Kasumi-1 (cell line): ENCODE measurements at regions not wholly inside any gene's neighbourhood (a gene's known extent, or its start where the extent isn't known, plus 50 kb on each side); places are given as distances from the start of the nearest gene placed in this dataset.

Experiments
- DNase-seq, 2 experiments: peaks; one replicate each; lab custom pipeline; 2025; lab: John Stamatoyannopoulos, UW

GRCh38 chr5:173689737-173690360, 73.4 kb upstream of the BOD1 start:
- DNase-seq, result no peak

DNA sequence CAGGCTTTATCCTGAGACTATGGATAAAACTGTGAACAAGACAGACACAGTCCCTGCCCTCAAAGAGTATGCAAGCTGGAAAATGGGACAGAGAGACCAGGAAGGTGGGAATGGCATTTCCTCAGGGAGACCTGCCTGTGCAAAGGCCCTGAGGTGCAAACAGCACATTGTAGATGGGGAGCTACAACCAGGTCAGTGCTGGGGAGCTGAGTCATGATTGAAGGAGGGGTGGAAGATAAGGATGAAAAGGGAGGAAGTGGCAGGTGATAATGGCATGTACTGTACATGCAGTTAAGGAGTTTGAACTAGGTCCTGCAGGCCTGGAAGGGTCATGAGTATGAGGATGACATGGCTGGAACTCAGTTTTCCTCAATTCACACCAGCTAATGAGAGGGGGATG, 75.5 kb upstream of the BOD1 start:
- no peak for DNase-seq

DNA sequence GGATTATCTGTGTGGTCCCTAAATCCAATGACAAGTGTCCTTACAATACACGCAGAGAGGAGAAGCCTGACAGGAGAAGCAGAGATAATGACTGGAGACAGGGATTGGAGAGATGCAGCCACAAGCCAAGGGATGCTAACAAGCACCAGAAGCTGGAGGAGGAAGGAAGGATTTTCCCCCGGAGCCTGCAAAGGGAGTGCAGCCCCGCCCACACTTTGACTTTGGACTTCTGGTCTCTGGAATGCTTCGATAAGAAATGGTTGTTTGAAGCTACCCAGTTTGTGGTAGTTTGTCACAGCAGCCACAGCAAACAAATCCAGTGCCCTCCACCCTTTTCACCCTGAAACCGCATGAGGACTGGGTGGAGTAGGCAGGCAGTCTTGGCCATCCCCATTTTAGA, 77.2 kb upstream of the BOD1 start:
- DNase-seq, result no peak

GRCh38 chr5:173696216-173696615, 79.8 kb upstream of the BOD1 start:
- no peak for DNase-seq

GRCh38 chr5:173697931-173698579, 81.6 kb upstream of the BOD1 start:
- DNase-seq, result no peak

DNA sequence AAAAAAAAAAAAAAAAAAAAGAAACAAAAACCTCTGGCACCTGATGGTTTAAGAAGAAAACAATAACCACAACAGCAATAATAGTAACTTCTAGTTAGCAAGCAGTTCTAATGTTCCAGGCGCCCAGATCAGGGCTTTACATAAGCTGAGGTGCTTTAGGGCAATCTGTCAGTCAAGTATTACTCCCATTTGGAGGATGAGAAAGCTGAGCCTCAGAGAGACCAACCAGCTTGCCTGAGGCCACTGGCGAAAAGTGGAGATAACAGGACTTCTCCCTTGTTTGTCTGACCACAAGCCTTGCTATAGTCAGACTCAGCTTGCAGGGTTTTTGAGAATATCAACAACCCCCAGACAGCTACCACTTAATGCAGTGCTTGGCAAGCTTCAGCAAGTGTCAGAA, 83.5 kb upstream of the BOD1 start:
- DNase-seq, result no peak

GRCh38 chr5:173703466-173703865, 87.0 kb upstream of the BOD1 start:
- DNase-seq, result no peak

- DNase-seq, result no peak
Observed at GRCh38 chr5:173704615-173705511, 88.4 kb upstream of the BOD1 start.

- DNase-seq, result no peak
Observed at GRCh38 chr5:173705512-173706044, 89.1 kb upstream of the BOD1 start.

DNA sequence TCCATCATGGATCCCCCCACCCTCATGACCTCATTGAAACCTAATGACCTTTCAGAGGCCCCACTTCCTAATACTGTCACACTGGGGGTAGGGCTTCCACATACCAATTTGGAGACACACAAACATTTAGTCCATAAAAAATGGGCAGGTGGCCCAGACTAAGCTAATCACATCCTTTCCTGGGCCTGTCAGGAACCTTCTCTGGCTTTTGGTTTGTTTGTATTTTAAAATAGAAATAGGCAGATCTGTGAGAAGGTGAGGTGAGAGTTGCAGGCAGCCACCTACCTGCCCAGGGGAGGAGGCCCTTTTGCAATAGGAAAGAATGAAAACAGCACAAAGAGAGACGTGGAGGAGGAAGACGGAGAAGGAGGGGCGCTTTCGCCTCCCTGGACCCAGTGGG, 90.2 kb upstream of the BOD1 start:
- no peak for DNase-seq

DNA sequence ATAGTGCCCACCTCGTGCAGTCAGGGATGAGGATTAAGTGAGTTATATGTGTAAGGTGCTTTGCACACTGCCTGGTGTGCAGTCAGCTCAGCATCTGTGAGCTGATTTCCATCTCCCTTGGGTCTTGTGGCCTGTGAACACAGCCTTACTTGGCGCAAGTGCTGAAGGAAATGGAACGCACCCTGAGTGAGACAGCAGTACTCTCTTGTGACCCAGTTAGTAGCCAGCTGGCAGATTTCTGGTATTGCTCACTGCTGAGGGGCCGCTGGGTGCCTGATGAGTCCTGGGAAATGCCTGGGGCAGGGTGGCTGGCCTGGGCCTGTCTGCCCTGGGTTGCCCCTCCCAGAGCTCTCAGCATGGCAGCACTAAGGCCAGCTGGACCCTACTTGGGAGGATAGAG, 90.9 kb upstream of the BOD1 start:
- DNase-seq, result no peak

DNA sequence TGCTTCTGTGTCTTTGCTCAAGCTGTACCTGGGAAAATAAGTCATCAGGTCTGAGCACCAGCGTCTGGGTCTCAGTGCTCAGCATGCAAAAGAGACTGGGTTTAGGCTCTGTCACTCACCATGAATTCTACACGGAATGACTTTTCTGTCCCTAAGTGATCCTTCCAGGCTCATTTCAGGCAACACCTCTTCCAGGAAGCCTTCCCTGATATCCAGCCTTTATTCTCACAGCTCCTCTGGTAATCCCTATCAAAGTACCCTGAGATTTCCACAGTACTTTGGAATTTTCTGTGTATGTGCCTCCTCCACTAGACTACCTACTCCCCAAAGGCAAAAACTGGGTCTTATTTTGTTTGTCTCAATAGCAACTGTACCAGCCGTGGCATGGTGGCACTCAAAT, 92.7 kb upstream of the BOD1 start:
- no peak for DNase-seq

- no peak for DNase-seq
Observed at GRCh38 chr5:173709761-173710160, 93.3 kb upstream of the BOD1 start.

DNA sequence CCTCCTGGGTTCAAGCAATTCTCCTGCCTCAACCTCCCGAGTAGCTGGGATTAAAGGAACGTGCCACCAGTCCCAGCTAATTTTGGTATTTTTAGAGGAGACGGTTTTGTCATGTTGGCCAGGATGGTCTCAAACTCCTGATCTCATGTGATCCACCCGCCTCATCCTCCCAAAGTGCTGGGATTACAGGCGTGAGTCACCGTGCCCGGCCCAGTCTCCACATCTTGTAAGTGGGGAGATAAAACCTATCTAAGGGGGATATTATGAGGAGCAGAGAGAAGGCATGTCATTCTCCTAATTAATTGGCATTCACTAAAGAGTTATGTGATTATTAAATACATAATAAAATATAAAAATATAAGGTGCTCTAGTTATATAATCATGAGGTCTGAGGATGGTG, 94.1 kb upstream of the BOD1 start:
- DNase-seq, result no peak

DNA sequence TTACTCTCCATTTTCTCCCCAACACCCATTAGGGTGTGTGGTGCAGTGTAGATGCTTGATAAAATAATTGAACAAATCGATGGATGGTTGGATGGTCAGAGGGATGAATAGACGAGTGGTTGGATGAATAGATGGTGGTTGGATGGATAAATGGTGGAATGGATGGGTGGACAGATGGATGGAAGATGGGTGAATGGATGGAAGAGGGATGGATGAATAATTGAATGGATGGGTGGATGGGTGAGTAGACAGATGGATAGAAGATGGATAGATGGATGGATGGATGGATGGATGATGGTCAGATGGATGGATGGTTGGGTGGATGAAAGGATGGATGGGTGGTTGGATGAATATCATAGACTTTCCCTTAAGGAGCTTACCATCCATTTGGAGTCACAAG, 95.0 kb upstream of the BOD1 start:
- DNase-seq, result no peak

DNA sequence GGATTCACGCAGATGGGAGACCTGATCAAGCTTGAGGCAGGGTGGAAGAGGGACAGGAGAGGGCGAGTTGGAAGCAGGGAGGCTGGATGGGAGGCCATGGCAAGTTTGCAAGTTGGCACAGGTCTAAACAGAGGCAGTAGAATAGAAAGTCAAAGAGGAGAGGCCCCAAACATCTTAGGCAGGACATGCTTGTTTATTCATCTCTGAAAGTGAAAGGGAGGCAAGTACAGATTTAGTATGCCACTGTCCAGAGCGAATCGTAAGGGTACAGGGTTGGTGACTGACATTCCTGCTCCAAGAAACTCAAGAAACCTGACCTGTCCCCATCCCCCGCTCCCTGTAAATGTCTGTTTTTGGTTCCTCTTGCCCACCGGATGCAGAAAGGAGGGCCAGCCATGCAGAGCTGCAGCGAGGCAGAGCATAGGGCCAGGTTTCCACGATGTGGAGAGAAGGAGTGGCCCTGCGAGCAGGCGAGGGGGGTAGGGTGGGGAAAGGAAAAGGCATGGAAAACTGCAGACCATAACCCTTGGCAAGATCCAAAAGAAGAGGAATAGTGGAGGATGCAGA, 96.2 kb upstream of the BOD1 start:
- DNase-seq, result no peak

DNA sequence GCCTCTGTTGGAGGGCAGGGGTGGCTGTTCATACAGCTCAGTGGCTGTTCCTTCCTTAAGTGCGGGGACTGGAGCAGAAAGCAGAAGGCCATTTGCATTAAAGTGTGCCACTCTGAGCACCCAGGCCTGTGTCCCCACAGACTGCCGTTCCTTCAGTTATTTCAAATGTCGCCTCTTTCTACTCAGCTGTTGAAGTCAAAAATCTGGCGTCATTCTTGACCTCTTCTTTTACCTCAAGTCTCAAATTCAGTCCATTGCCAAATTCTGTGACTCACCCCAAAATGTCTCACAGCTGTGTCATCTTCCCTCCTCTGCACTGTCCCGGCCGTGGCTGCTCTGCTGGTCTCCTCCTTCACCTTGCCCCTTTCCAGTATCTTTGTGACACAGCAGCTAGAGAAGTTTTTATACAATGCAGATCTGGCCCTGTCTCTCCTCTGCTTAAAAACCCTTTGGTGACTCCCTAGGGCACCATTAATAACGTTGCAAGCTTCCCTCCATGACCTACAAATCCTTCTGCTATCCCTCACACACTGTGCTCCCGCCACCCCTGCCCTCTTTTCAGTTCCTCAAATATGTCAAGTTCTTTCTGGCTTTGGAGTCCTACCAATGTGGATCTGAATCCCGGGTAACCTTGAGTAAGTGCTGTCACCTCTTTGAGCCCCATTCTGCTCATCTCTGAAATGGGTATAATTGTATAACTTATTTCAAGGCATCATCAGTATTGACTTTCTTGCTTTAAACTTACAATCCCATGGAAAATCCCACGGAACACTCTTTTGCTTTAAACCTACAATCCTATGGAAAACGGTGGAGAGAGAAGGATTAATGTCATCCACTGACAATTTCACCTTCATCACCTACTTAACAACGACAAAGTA, 98.3 kb upstream of the BOD1 start:
- DNase-seq, result no peak

- DNase-seq, result no peak
Observed at GRCh38 chr5:173715607-173716006, 99.2 kb upstream of the BOD1 start.

DNA sequence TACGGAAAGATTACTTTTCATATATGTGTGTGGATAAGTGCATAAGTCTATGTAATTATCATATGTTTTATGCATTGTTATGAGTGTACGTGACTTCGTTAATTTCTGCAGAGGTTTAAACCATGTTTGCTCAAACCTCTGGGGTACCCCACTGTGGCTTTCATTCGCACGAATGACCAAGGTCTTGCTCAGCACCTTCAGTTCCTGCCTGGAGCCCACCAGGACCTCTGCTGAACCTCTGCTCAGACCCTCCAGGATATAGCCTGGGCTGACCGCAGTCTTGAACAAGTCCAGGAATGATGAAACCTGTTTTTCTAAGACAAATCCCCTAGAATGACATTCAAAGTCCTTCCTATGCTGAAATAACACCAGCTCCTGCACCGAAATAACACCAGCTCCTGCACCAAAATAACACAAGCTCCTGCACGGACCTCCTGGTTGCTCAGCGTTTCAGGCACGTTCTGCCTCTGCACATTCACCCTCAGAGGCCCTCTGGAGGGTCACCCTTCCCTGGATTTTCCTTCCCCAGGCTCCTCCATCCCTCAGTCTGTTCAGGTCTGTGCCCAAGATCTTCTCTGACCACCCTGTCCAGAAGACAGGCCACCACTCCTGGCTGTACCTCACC, 99.7 kb upstream of the BOD1 start:
- DNase-seq, result no peak

- no peak for DNase-seq
Observed at GRCh38 chr5:173717959-173718358, 101.5 kb upstream of the BOD1 start.

GRCh38 chr5:173718469-173718868, 102.0 kb upstream of the BOD1 start:
- no peak for DNase-seq
